HL-60 (cell line): ENCODE measurements at regions not wholly inside any gene's neighbourhood (a gene's known extent, or its start where the extent isn't known, plus 50 kb on each side); places are given as distances from the start of the nearest gene placed in this dataset.

ENCODE experiments used
- CTCF ChIP-seq: IDR thresholded peaks from one replicate; pipeline ENCODE4 v1.5.1; 2011; ENCODE audit warnings: low read length, control low read depth, inconsistent platforms; ENCODE audit not compliant: insufficient read depth
- GABPA ChIP-seq: IDR thresholded peaks from 2 replicates; pipeline ENCODE4 v1.6.1; 2012; ENCODE audit warnings: low read depth
- POLR2AphosphoS5 ChIP-seq: IDR thresholded peaks from 2 replicates; pipeline ENCODE4 v1.6.1; 2012; ENCODE audit warnings: low read depth
- SPI1 ChIP-seq: IDR thresholded peaks from 2 replicates; pipeline ENCODE4 v1.6.1; 2012; ENCODE audit warnings: low read depth, mild to moderate bottlenecking, borderline replicate concordance

- no peak for TF ChIP-seq POLR2AphosphoS5
- TF ChIP-seq CTCF, result no peak
- TF ChIP-seq SPI1, result no peak
- TF ChIP-seq GABPA, result no peak
These were observed 122.9 kb upstream of the SLC22A23 start for GRCh38 chr6:3579652-3580175.
